Neuron (in vitro differentiated cells): ENCODE measurements at regions not wholly inside any gene's neighbourhood (a gene's known extent, or its start where the extent isn't known, plus 50 kb on each side); places are given as distances from the start of the nearest gene placed in this dataset.

Experiments
- H2AFZ ChIP-seq: one replicate; pipeline ENCODE4 v1.6.1; 2013; ENCODE audit warnings: low read depth, mild to moderate bottlenecking, inconsistent platforms, low read length, moderate library complexity
- H3K27me3 ChIP-seq: one replicate; pipeline ENCODE4 v1.6.1; 2013; ENCODE audit warnings: low read length; ENCODE audit not compliant: insufficient read depth
- H3K36me3 ChIP-seq: one replicate; pipeline ENCODE4 v1.6.1; 2013; ENCODE audit warnings: low read length; ENCODE audit not compliant: insufficient read depth
- H3K4me1 ChIP-seq: one replicate; pipeline ENCODE4 v1.6.1; 2013; ENCODE audit warnings: low read length; ENCODE audit not compliant: insufficient read depth
- H3K4me3 ChIP-seq: 2 replicates; pipeline ENCODE4 v1.5.1; 2013; ENCODE audit warnings: mild to moderate bottlenecking, low read length, moderate library complexity
- H3K9me3 ChIP-seq: one replicate; pipeline ENCODE4 v1.6.1; 2013; ENCODE audit warnings: low read length

GRCh38 chr18:30121397-30121796 is 921.1 kb downstream of the DSC3 start:
- H3K4me3 ChIP-seq: no peak overlapping the region
- no peaks in the 10 kb centered on the region for H3K9me3 ChIP-seq
- no peak overlapping the region for H2AFZ ChIP-seq
- H3K36me3 ChIP-seq: no peaks in the 10 kb centered on the region
- H3K4me1 ChIP-seq: no peaks in the 10 kb centered on the region
- H3K27me3 ChIP-seq: no peaks in the 10 kb centered on the region

- no peak overlapping the region for H3K4me3 ChIP-seq
These were observed 929.1 kb downstream of the DSC3 start for GRCh38 chr18:30113454-30113853.

GRCh38 chr18:30106356-30106755 is 936.2 kb downstream of the DSC3 start:
- no peaks in the 10 kb centered on the region for H3K27me3 ChIP-seq
- no peaks in the 10 kb centered on the region for H3K4me1 ChIP-seq
- H3K4me3 ChIP-seq: no peak overlapping the region
- H3K36me3 ChIP-seq: no peaks in the 10 kb centered on the region
- H2AFZ ChIP-seq: no peak overlapping the region
- H3K9me3 ChIP-seq: no peaks in the 10 kb centered on the region

More at GRCh38 chr18:30113454-30113853, 929.1 kb downstream of the DSC3 start:
- Histone ChIP-seq H3K4me1 (no peaks in the 10 kb centered on the region), H2AFZ (no peak overlapping the region), H3K9me3 (no peaks in the 10 kb centered on the region), H3K36me3 (no peaks in the 10 kb centered on the region), H3K27me3 (no peaks in the 10 kb centered on the region)

GRCh38 chr18:30103881-30104280 is 938.7 kb downstream of the DSC3 start:
- no peak overlapping the region for H3K4me3 ChIP-seq
- H2AFZ ChIP-seq: no peak overlapping the region

GRCh38 chr18:30096796-30097195 is 945.7 kb downstream of the DSC3 start:
- no peaks in the 10 kb centered on the region for H3K9me3 ChIP-seq
- H3K27me3 ChIP-seq: no peaks in the 10 kb centered on the region
- H3K36me3 ChIP-seq: no peaks in the 10 kb centered on the region
- H2AFZ ChIP-seq: peak overlapping the region; percentile 38
- H3K4me1 ChIP-seq: peaks cover 4% of the 10 kb centered on the region
- H3K4me3 ChIP-seq: no peak overlapping the region

More at GRCh38 chr18:30103881-30104280, 938.7 kb downstream of the DSC3 start:
- no peaks in the 10 kb centered on the region for H3K36me3 ChIP-seq
- no peaks in the 10 kb centered on the region for H3K4me1 ChIP-seq
- H3K27me3 ChIP-seq: no peaks in the 10 kb centered on the region
- no peaks in the 10 kb centered on the region for H3K9me3 ChIP-seq

GRCh38 chr18:30094556-30094955 is 948.0 kb downstream of the DSC3 start:
- Histone ChIP-seq H3K9me3 (no peaks in the 10 kb centered on the region), H3K4me1 (peaks cover 4% of the 10 kb centered on the region), H2AFZ (no peak overlapping the region), H3K27me3 (no peaks in the 10 kb centered on the region), H3K4me3 (no peak overlapping the region), H3K36me3 (no peaks in the 10 kb centered on the region)

GRCh38 chr18:30093376-30093775 is 949.2 kb downstream of the DSC3 start:
- Histone ChIP-seq H3K4me1 (peaks cover 4% of the 10 kb centered on the region), H3K27me3 (no peaks in the 10 kb centered on the region), H2AFZ (no peak overlapping the region), H3K4me3 (no peak overlapping the region), H3K9me3 (no peaks in the 10 kb centered on the region), H3K36me3 (no peaks in the 10 kb centered on the region)

GRCh38 chr18:30088238-30089015 is 954.1 kb downstream of the DSC3 start:
- Histone ChIP-seq H2AFZ (no peak overlapping the region), H3K9me3 (no peaks in the 10 kb centered on the region), H3K36me3 (no peaks in the 10 kb centered on the region), H3K27me3 (no peaks in the 10 kb centered on the region), H3K4me1 (no peaks in the 10 kb centered on the region), H3K4me3 (no peak overlapping the region)

- H3K9me3 ChIP-seq: no peaks in the 10 kb centered on the region
- no peak overlapping the region for H3K4me3 ChIP-seq
- no peak overlapping the region for H2AFZ ChIP-seq
- H3K4me1 ChIP-seq: no peaks in the 10 kb centered on the region
- H3K36me3 ChIP-seq: no peaks in the 10 kb centered on the region
- H3K27me3 ChIP-seq: no peaks in the 10 kb centered on the region
These were observed 956.2 kb downstream of the DSC3 start for GRCh38 chr18:30086351-30086750.

GRCh38 chr18:30081122-30081521 is 961.4 kb downstream of the DSC3 start:
- no peaks in the 10 kb centered on the region for H3K36me3 ChIP-seq
- H3K4me3 ChIP-seq: no peak overlapping the region
- no peaks in the 10 kb centered on the region for H3K9me3 ChIP-seq
- H2AFZ ChIP-seq: no peak overlapping the region
- no peaks in the 10 kb centered on the region for H3K4me1 ChIP-seq
- H3K27me3 ChIP-seq: no peaks in the 10 kb centered on the region

- Histone ChIP-seq H3K27me3 (no peaks in the 10 kb centered on the region), H2AFZ (no peak overlapping the region), H3K4me3 (no peak overlapping the region), H3K36me3 (no peaks in the 10 kb centered on the region), H3K9me3 (no peaks in the 10 kb centered on the region), H3K4me1 (no peaks in the 10 kb centered on the region)
These were observed 969.7 kb downstream of the DSC3 start for GRCh38 chr18:30072609-30073385.

GRCh38 chr18:30066288-30066687 is 976.3 kb downstream of the DSC3 start:
- no peaks in the 10 kb centered on the region for H3K9me3 ChIP-seq
- H3K27me3 ChIP-seq: no peaks in the 10 kb centered on the region
- H3K4me1 ChIP-seq: no peaks in the 10 kb centered on the region
- no peak overlapping the region for H2AFZ ChIP-seq
- H3K36me3 ChIP-seq: no peaks in the 10 kb centered on the region
- H3K4me3 ChIP-seq: no peak overlapping the region

- H2AFZ ChIP-seq: no peak overlapping the region
- no peaks in the 10 kb centered on the region for H3K4me1 ChIP-seq
- H3K9me3 ChIP-seq: no peaks in the 10 kb centered on the region
- no peaks in the 10 kb centered on the region for H3K36me3 ChIP-seq
- no peaks in the 10 kb centered on the region for H3K27me3 ChIP-seq
- no peak overlapping the region for H3K4me3 ChIP-seq
These were observed 985.1 kb downstream of the DSC3 start for GRCh38 chr18:30057398-30057797.
